GM21447 (cell line): ENCODE measurements at regions not wholly inside any gene's neighbourhood (a gene's known extent, or its start where the extent isn't known, plus 50 kb on each side); places are given as distances from the start of the nearest gene placed in this dataset.
A peak's percentile ranks its signal among the peaks of the same experiment; 100 is the strongest.

Experiments used
- ATAC-seq: cut with Tn5 transposase; IDR thresholded peaks from one replicate; pipeline ENCODE4 v1.9.1; 2021; ENCODE audit not compliant: unreplicated experiment

DNA sequence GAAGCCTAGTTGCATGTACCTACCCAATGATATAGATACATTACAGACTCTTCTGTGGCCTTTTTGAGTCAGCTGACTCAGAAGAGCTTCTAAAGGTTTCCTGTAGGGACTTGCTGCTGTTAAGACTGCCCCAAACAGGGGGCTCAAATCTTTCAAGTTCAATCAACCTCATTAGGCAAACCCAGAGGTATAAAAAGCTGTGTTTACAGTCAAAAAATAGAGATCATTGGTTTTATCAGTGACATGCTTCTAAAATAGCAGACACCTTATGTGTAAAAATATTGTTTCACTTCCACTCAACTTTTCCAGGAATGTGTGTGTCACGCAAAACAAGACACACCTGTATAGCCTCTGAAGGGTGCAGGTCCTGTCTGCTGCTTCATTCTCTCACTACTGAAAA lies 624.3 kb upstream of the FANCL start:
- peak; percentile 52 for ATAC-seq

GRCh38 chr2:58862244-58862643 lies 621.1 kb upstream of the FANCL start:
- ATAC-seq, result peak; percentile 66

DNA sequence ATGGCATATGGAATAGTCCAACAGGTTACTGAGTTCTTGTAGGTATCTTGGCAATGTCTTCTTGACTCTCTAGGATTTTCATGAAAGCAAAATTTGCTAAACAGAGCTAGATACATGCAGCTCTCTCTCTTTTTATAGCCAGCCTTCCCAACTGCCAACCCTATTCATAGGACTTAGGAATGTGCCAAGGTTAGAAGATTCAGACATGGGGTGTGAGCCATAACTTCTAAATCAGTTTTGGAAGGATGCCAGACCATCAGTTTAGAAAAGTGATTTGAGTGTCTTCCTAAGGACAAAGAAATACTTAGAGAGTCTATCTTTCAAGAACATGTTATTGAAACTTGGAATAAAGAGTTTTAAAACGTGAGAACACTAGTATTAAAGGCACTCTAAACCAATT lies 619.5 kb upstream of the FANCL start:
- ATAC-seq, result no peak

DNA sequence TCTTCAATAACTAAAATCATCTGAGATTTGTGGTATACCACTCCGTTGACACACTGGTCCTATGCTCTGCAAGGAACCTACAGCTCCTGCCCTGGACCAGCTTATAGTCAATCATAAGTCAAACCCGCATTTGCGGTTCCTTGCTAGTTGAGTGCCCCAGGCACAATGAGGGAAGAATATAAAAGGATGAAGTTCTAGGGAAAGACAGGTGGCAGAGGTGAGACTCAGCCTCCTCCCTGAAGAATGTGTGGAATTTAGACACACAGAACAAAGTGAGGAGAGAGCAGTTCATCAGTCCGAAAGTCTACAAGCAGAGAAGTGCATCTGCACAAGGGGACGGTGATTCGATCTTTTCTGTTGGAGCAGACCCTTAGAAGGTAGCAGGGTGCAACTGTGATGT lies 615.0 kb upstream of the FANCL start:
- ATAC-seq, result no peak

DNA sequence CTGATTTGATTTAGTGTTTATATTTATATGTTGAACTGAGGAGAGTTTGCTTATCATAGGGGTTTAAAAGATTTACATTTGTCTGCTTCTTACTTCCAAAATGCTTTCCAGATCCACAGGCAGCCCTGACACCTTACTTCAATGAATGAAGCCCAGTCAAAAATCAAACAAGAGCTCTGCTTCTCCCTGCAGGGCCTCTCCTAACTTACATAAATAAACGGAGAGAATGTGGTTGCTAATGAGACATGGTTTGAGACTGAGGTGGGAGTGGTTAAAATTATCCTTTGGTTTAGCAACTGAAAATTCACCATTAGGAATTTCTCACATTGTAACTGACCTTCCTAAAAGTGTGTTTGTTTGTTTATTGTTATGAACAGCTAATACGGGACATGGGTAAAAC lies 612.3 kb upstream of the FANCL start:
- no peak for ATAC-seq

DNA sequence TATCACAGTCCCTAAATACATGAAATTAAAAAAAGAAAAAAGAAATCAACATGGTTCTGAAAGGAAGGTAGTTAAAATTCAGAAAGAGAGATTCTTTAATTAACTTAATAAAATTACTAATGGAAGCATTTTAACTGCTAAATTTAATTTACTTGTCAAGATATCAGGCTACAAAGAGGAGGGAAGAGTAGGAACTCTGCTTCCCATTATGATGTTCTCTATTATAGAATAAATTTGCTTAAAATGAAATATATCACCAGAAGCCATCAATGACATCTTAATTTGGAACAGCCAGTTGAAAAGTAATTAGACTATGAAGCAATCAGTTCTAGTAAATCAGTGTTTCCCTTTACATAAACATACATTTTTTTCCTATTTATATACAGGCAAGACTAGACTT lies 611.8 kb upstream of the FANCL start:
- no peak for ATAC-seq

DNA sequence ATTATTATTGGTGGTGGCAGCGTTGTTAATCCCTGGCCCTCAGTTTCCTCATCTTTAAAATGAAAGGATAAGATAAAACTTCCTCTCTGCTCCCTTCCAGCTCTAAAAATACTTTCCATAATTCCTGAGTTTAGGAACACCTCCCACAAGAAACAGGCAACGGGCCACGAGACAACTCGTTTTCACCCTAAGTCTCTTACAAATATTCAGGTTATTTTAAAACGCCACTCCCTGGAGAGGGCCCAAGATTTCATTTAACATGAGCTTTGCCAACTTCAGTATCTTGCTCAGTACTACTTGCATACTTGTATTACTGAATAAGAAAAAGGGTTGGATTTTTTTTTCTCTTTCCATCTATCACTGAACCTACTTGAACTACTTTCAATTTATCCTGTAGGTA lies 611.1 kb upstream of the FANCL start:
- no peak for ATAC-seq

DNA sequence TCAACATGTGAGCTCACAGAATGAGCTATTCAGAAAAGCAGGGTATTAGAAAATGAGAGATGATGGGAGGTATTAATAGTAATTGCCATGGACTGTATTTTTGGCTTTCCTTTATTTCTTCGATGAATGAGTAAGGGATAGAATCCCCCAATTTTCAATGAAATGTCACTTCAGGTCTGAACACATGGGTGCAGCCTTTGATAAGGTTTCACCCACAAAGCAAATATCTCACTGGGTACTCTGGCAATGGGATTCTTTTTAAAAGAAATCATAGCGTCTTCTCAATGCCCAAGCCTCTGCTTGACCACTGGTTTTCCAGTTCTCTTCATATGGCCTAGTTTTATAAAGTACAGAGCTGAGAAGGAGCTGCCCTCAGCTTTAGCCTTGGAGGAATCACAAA lies 610.5 kb upstream of the FANCL start:
- ATAC-seq, result no peak

- ATAC-seq, result no peak
These were observed 603.9 kb upstream of the FANCL start for GRCh38 chr2:58845011-58845410.

DNA sequence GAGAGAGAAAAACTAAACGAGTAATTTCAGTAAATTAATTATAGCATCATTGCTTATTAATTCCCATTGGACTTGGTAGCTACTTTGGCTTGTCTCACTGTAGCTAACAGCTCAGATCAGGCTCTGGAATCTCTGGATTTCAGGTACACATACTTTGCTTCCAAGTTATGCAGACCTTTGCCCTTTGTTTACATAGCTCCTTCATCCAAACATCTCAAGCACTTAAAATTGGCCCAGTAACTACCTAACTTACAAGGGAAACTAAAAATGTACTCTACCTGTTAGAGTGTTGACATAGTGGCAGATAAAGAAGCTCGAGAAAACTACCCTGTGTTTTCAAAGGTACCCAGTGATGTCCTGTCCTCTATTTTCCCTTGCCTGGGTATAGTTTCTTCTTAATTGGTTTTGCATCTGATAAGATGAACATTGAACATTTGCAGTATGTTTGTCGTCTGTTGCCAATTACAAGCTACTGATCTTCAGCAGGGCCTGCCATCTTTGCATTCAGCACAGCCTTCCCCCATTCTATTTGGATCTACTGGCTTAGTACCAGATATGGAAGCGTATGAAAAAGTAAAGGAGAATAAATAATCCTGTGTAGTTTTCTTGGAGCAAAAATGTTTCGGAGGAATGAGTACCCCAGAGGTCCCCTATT lies 601.5 kb upstream of the FANCL start:
- ATAC-seq, result no peak

DNA sequence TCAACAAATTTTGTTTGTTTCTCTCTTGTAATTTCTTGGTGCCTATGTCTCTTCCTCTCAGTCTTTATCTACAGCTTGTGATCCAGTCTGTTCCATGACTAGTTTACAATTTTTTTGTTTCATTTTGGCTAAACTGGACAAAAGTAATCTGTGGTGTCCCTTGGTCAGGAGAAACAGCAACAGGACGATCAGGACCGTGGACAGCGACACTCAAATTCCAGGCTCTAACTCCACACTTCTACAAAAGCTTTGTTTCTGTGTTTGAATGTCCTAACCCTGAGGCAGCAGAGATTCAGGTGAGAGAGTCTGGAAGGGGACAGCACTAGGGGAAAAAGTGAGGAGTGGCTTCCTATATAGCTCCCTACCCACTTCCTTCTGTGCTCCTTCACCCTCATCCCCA lies 593.3 kb upstream of the FANCL start:
- no peak for ATAC-seq

GRCh38 chr2:58826795-58827194 lies 585.7 kb upstream of the FANCL start:
- no peak for ATAC-seq

DNA sequence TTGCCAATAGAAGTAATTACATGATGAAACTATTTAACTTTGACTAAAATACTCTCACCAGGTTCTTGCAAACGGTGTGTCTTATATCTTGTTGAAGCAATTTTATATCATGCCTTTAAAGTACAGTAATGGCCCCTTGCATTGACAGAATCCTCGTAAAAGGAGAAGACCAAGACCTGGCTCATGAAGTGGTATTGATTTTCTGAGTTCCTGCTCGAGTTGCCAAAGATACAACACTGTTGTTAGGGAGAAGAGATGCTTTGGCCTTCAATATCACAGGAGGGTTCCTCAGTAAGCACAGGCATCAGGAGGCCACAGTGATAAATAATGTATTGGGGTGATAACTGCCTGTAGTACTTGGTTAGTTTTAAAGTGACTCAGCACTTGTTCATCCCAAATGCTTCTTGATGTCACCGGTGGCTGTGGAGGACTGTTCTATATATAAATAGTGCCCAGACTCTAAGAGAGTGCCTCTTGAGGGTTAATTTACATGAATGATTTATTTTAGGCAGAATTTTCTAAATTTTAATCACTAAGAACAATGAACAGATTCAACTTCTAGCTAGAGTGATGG lies 571.7 kb upstream of the FANCL start:
- no peak for ATAC-seq

- no peak for ATAC-seq
These were observed 564.0 kb upstream of the FANCL start for GRCh38 chr2:58805126-58805525.

DNA sequence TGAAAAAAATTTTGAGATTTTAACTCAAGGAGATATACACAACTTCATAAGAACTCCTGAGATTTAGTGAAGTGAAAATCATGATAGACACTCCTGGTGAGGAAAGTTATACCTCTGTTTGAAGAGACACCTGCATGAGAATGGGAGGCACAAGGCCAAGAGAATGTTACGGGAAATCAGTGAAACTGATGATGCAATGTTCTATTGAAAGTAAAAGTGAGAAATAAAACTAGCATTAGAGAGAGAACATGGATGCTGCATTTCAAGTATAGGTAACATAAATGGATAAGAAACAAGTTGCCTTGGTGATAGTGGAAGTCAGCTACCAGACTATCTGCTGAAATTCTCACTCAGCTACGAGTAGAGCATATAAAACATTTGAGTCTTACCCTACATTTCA lies 562.1 kb upstream of the FANCL start:
- no peak for ATAC-seq

DNA sequence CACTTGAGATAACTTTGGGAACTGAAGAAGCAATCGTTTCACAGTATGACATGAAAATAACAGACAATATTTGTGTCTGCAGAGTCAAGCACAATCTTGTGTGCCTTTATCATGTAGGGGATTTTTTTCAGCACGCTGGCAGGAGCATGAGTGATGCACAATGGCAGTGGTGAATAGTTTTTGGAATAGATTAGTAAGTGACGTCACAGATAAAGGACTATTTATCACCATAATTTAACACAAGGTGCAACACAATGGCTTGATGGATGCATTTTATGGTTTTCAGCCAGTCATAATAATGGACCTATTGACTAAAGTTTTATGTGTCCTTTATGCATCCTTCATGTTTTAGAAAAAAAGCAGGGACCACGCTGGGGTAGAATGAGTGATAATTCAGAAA lies 559.8 kb upstream of the FANCL start:
- ATAC-seq, result no peak

DNA sequence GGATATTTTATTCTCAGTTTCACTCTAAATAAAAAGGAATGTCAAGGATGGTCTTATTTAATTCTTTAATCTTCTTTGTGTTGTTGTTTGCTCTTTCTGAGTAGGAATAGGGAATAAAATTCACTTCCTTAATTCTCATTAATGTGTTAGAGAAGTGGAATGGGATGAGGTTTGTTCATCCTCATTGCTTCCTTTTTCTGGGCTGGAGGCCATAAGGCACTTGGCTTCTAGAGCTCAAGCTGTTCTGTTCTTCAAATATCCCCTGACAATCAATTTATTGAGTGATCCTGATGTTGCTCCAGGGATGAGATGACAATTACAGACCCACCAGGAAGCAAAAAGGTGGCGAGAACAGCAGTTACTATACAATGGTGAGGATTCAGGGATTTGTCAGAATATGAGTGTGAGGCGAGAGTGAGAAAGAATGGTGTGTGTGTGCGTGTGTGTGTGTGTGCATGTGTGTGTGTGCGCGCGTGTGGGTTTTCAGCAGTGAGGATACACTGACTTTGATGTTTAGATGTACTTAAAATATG lies 557.6 kb upstream of the FANCL start:
- no peak for ATAC-seq

DNA sequence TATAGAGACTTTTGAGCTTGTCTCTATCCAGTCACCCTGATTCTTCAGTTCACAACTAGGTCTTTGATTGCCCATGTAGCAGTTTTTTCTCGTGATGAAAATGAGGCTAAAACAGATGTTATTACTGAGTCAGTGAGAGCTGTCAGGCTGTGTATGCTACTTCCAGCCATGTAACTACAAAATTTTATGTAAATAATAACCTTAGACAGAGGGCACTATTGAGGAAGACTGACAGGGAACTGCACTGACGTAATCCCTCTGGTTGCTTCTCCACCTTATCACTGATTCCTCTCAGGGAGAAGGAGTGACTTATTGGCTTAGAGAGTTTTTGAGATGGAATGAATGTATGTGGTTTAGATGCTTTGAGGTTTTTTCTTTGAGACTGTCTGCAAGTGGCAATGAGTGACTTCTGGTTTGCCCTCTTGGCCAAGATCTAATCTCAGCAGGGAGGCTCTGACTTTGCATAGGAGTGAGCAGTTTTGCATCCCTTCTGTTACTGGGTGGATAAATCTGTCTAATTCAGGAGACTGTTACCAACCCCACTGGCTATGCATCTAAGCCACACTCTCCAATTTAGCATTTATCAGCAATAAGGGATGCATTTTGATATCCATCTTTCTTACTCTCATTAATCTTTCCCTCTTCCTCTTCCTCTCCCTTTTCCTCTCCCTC lies 555.2 kb upstream of the FANCL start:
- no peak for ATAC-seq

DNA sequence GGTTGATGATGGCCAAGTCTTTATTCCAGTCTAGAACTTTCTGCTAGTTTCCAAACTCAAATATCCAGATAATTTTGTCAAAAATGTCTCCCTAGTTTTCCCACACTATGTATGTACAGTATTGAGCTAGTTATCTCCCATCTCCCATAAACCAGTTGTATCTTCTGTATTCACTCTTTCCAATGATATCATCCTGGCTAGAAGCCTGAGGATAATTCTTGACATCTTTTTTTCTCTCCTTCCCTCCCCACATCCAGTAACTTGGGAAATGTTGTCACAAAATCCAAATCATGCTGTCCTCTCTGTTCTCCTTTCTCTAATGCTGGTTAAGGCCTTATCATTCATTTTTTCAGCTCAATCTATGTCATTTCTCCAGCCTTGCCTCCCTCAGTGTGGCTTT lies 553.8 kb upstream of the FANCL start:
- no peak for ATAC-seq

- no peak for ATAC-seq
These were observed 553.0 kb upstream of the FANCL start for GRCh38 chr2:58794103-58794502.

- ATAC-seq, result no peak
These were observed 547.3 kb upstream of the FANCL start for GRCh38 chr2:58788402-58788801.

DNA sequence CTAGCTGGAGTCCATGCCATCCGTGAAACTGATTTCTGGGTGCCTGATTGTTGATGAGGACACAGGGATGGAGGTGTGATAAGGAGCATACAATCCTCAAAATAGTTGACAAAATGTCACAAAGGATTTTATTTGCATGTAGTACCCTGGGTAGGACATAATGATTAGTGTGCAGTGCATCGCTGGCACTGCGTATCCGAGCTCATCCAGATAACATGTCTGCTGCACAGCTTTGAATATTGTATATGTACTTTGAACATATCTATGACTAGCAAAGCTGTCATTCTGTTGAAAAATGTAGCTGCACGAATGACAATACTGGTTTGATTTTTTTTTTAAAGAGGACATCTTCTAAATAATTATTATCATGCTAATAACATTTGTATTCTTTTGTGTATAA lies 529.7 kb upstream of the FANCL start:
- ATAC-seq, result no peak

DNA sequence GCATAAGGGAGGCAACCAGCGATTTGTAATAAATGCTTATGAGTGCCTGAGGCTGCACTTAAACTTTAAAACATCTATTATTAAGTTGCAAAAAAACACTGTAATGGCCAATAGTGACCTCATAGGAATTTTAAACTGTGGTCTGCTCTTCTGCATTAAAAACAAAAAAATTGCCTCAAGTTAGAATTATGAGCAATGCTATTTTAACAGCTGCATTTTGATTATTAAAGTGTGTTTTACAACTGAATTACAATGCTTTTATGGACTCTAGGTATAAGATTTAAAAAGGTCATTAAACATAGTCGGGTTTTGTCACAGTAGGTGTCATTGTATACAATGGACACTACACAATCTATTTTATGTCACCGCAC lies 528.7 kb upstream of the FANCL start:
- ATAC-seq, result no peak
